Activated CD8-positive, alpha-beta T cell treated with anti-CD3 and anti-CD28 coated beads, Interleukin-2, amount 10 ng/mL, durations not matched to agents 7 days and 5 days (primary cell): ENCODE measurements at regions not wholly inside any gene's neighbourhood (a gene's known extent, or its start where the extent isn't known, plus 50 kb on each side); places are given as distances from the start of the nearest gene placed in this dataset.

ENCODE experiments used
- ATAC-seq: fragments of 150-1000 bp; cut with Tn5 transposase; one replicate; pipeline ENCODE4 v1.10.0; 2021; ENCODE audit warnings: moderate library complexity
- CTCF ChIA-PET: fragments of 350-600 bp; sonication (Branson Sonifier 250); formaldehyde crosslinking; loops from one replicate; lab custom pipeline; 2021; ENCODE audit warnings: antibody characterized with exemption; lab: Charles Lee
- POLR2A ChIA-PET: fragments of 350-600 bp; sonication (Branson Sonifier 250); formaldehyde crosslinking; loops from one replicate; lab custom pipeline; 2021; ENCODE audit warnings: antibody characterized with exemption; lab: Charles Lee
- DNase-seq: peaks from one replicate; pipeline ENCODE4 v3.0.0-alpha.2; 2020
- H3K27ac Mint-ChIP-seq: one replicate; pipeline ENCODE4 v1.8.0; 2021; ENCODE audit warnings: mild to moderate bottlenecking, mixed read lengths
- H3K27me3 Mint-ChIP-seq: one replicate; pipeline ENCODE4 v1.8.0; 2021; ENCODE audit warnings: low read depth, mixed read lengths
- H3K36me3 Mint-ChIP-seq: one replicate; pipeline ENCODE4 v1.8.0; 2021; ENCODE audit warnings: low read depth, mixed read lengths
- H3K4me1 Mint-ChIP-seq: one replicate; pipeline ENCODE4 v1.8.0; 2021; ENCODE audit warnings: low read depth, mixed read lengths
- H3K4me3 Mint-ChIP-seq: one replicate; pipeline ENCODE4 v1.8.0; 2021; ENCODE audit warnings: mild to moderate bottlenecking, mixed read lengths
- H3K9me3 Mint-ChIP-seq: one replicate; pipeline ENCODE4 v1.8.0; 2022; ENCODE audit warnings: mixed read lengths; ENCODE audit not compliant: insufficient read depth

DNA sequence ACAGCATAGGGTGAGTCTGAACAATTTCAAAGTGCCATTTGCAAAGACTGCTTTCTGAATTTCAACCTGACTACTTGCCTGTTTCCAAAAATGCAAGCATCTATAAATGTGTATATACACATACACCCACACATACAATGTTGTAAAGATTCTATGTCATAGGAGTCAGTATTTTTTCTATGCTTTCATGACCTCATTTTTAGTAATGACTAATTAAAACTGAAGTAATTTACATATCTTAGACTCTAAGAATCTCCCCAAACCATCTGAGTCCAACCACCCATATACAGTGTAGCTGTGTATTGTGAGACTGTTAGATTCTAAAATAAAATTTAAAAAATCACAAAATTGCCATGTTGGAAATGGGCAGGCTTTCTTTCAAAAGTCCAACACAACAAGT is 162.0 kb upstream of the STK17B start:
- H3K27ac Mint-ChIP-seq = no peak overlapping the region
- H3K36me3 Mint-ChIP-seq = no peaks in the 10 kb centered on the region
- CTCF ChIA-PET = interaction anchor here (6.3 kb wide), 1 partner anchor 256 kb away, joined by 33 read pairs; no protein-coding TSS in a partner anchor
- POLR2A ChIA-PET = no interaction called here
- DNase-seq (no peak), ATAC-seq (no peak)
- H3K9me3 Mint-ChIP-seq = no peaks in the 10 kb centered on the region
- peaks cover 12% of the 10 kb centered on the region for H3K27me3 Mint-ChIP-seq
- H3K4me1 Mint-ChIP-seq = peaks cover 7% of the 10 kb centered on the region
- H3K4me3 Mint-ChIP-seq = no peak overlapping the region

DNA sequence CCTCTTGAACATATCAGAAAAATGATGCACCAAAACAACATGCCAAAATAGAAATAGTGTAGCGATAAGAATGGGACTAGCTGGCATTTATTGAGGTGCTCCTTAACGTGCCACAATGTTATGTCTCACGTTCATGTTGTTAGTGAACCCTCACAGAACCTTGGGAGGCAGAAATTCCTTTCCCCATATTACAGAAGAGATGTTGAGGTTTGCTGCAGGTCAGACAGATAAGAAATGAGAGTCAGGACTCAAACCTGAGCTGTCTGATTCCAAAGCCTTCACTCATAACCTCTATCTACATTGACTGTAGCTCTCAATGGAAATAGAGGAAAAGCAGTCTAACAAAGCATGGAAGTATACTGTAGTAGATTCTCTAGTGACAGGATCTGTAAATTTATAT is 163.3 kb upstream of the STK17B start:
- DNase-seq = no peak
- peaks cover 7% of the 10 kb centered on the region for H3K4me1 Mint-ChIP-seq
- H3K27me3 Mint-ChIP-seq = peaks cover 9% of the 10 kb centered on the region
- ATAC-seq = no peak
- H3K9me3 Mint-ChIP-seq = no peaks in the 10 kb centered on the region
- H3K36me3 Mint-ChIP-seq = no peaks in the 10 kb centered on the region
- no peak overlapping the region for H3K27ac Mint-ChIP-seq
- POLR2A ChIA-PET = no interaction called here
- H3K4me3 Mint-ChIP-seq = no peak overlapping the region
- CTCF ChIA-PET = interaction anchor here (6.3 kb wide), 1 partner anchor 257 kb away, joined by 33 read pairs; no protein-coding TSS in a partner anchor

DNA sequence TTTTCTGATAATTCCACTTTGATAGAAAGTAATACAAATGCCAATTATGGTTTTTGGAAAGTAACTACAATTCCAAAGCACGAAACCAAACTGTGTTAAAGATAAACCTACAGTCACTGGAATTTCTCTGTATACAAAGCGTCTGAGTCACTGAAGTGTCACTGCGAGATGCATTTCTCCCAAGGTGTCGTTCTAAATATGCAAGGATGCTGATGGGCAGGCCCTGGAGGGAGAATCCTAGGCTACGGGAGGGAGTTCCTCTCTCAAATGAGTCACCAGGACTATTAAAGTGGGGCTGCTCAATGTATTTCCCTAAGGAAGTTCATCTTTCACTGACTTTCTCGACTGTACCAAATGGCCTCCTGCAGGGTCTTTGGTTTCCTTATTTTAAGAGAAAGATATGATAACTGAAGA is 163.8 kb upstream of the STK17B start:
- Mint-ChIP-seq H3K4me3 (no peak overlapping the region), H3K9me3 (no peaks in the 10 kb centered on the region), H3K27me3 (peaks cover 9% of the 10 kb centered on the region), H3K4me1 (peaks cover 7% of the 10 kb centered on the region), H3K27ac (no peak overlapping the region), H3K36me3 (no peaks in the 10 kb centered on the region)
- ATAC-seq (no peak), DNase-seq (no peak)
- POLR2A ChIA-PET = no interaction called here
- CTCF ChIA-PET = interaction anchor here (6.3 kb wide), 1 partner anchor 258 kb away, joined by 33 read pairs; no protein-coding TSS in a partner anchor

DNA sequence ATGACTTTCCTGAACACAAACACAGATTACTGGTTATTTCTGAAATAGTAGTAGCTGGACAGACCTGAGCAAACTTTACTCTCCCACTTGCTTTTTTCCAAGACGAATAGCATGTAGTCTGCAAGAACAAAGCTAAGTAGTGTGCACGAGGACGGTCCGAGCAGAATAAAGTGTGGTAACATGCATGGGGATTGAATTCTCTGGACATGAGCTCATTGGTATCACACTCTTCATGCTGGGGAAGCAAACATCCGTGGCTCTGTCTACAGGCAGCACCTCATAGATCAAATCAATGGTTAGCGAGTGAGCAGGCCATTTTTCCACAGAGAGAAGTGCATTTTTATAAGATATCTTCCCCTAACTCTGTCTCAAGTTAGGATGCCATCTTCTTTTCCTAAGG is 164.8 kb upstream of the STK17B start:
- H3K27ac Mint-ChIP-seq = no peak overlapping the region
- H3K9me3 Mint-ChIP-seq = no peaks in the 10 kb centered on the region
- DNase-seq (no peak), ATAC-seq (no peak)
- peaks cover 5% of the 10 kb centered on the region for H3K27me3 Mint-ChIP-seq
- H3K4me1 Mint-ChIP-seq = peaks cover 7% of the 10 kb centered on the region
- H3K4me3 Mint-ChIP-seq = no peak overlapping the region
- CTCF ChIA-PET = interaction anchor here (0.8 to 4.7 kb wide), 21 partner anchors 10 to 269 kb away, joined by 3 to 104 read pairs (median 5); partner anchors contain the start of gene DNAH7
- H3K36me3 Mint-ChIP-seq = no peaks in the 10 kb centered on the region
- POLR2A ChIA-PET = interaction anchor here (0.6 to 1.8 kb wide), 3 partner anchors 166 to 1397 kb away, joined by 3 to 5 read pairs (median 3); partner anchors contain the start of gene STK17B

DNA sequence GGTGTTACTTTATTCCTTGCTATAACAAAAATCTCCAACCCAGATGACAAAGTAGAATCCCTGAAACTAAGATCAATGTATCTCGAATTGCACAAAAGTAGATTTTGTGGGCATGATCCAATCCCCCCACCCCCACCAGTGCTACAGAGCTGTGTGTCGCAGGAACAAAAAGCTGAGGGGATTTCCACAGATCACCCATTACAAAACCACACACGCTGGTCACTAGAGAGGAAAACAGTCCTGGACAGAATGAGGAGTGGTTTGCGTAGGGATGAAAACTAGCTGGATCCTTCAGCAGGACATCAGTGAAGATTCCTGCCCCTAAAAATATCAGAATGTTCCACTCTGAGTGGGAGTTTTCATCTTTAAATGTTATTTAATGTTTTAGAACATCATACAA is 165.3 kb upstream of the STK17B start:
- ChIA-PET POLR2A (interaction anchor here (0.6 to 1.8 kb wide), 3 partner anchors 166 to 1397 kb away, joined by 3 to 5 read pairs (median 3); partner anchors contain the start of gene STK17B), CTCF (interaction anchor here (0.7 to 4.7 kb wide), 32 partner anchors 8 to 269 kb away, joined by 3 to 104 read pairs (median 4); partner anchors contain the start of gene DNAH7)
- H3K4me3 Mint-ChIP-seq = no peak overlapping the region
- H3K27me3 Mint-ChIP-seq = peaks cover 7% of the 10 kb centered on the region
- no peak overlapping the region for H3K27ac Mint-ChIP-seq
- H3K36me3 Mint-ChIP-seq = no peaks in the 10 kb centered on the region
- H3K4me1 Mint-ChIP-seq = peaks cover 7% of the 10 kb centered on the region
- no peaks in the 10 kb centered on the region for H3K9me3 Mint-ChIP-seq
- ATAC-seq (no peak), DNase-seq (no peak)

DNA sequence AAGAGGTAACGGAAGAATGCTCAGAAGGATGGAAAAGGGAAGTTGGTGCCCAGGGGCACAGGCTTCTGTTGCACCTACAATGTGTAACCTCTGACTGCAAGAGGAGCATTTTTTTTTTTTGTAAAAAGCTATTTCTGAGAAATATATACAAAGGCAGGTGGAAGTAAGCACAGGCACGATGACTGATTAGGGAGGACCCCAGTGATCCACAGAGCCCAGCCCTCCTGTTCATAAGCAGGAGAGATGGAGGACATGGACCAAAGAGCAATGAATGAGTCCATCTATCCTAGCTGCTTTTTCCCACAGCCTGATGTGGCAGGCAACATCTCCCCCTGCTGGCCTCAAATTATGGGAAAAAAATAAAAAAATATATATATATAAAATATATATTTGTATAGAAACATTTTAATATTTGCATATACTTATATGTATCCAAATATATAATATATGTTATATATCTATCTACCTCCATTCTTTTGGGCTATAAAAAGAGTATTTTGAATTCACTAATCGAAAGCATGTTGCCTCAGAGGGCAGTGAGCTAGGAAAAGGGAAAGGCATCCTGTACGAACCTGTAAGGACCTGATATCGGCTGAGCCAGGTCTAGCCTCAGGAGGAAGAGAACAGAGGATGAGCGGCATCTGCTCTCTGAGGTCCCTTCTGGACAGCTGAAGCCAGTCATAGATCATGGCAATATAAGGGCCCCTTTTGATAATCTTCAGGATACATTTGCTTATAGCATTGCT is 166.0 kb upstream of the STK17B start:
- H3K9me3 Mint-ChIP-seq = no peaks in the 10 kb centered on the region
- H3K27ac Mint-ChIP-seq = no peak overlapping the region
- H3K4me3 Mint-ChIP-seq = no peak overlapping the region
- CTCF ChIA-PET = interaction anchor here (0.7 to 4.7 kb wide), 34 partner anchors 9 to 270 kb away, joined by 3 to 104 read pairs (median 4); partner anchors contain the start of gene DNAH7
- POLR2A ChIA-PET = interaction anchor here (1.8 kb wide), 1 partner anchor 167 kb away, joined by 5 read pairs; the partner anchor contains the start of gene STK17B
- DNase-seq = peak; percentile 34
- H3K36me3 Mint-ChIP-seq = no peaks in the 10 kb centered on the region
- peaks cover 7% of the 10 kb centered on the region for H3K27me3 Mint-ChIP-seq
- peaks cover 4% of the 10 kb centered on the region for H3K4me1 Mint-ChIP-seq
- ATAC-seq = peak; percentile 39

DNA sequence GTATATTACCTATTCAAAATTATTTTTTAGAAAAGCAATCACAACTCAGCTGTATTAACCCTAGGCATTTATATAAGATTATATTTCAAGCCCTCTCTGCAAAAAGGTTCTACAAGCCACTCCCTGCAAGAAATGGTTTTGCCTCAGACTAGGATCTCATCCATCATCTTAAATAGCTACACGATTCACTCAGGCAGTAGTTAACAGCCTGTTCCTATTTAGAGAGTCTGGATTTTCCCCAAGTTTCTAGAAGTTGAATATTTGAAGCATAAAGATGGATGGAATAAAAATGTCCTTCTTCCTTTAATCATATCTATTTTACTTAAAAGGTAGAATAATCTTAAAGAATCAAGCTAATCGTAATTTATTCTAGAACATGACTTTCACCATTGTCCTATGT is 167.1 kb upstream of the STK17B start:
- Mint-ChIP-seq H3K9me3 (no peaks in the 10 kb centered on the region), H3K4me3 (no peak overlapping the region), H3K36me3 (no peaks in the 10 kb centered on the region), H3K4me1 (peaks cover 4% of the 10 kb centered on the region), H3K27me3 (peaks cover 7% of the 10 kb centered on the region), H3K27ac (no peak overlapping the region)
- DNase-seq (no peak), ATAC-seq (no peak)
- ChIA-PET POLR2A (no interaction called here), CTCF (interaction anchor here (0.6 to 4.7 kb wide), 14 partner anchors 10 to 271 kb away, joined by 3 to 104 read pairs (median 6); partner anchors contain the start of gene DNAH7)

DNA sequence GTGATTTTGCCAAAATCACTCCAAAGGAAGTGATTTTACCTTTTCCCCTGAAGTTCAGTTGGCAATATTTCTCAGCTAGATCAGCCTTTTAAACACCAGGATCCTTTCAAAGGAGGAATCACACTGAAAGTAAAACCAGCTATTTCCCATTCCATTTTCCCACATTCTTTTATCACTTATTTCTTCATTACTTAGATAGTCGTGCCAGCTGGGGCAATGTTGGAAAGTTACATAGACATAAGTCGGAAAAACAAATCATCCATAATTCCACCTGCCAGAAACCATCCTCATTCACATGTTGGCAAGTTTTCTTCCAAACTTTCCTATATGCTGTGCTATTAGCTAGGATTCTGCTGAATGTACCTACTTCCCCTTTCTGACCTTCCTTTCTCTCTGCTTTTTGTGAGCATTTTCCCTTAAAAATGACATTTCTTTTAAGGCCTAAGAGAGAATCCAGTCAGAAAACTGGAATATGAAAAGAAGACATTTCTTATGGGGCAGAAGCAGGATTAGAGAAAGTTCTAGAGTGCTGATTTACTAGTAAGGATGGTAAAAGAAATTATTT is 170.0 kb upstream of the STK17B start:
- peaks cover 4% of the 10 kb centered on the region for H3K4me1 Mint-ChIP-seq
- ChIA-PET POLR2A (no interaction called here), CTCF (no interaction called here)
- H3K9me3 Mint-ChIP-seq = no peaks in the 10 kb centered on the region
- no peaks in the 10 kb centered on the region for H3K36me3 Mint-ChIP-seq
- H3K27ac Mint-ChIP-seq = no peak overlapping the region
- H3K27me3 Mint-ChIP-seq = peaks cover 5% of the 10 kb centered on the region
- H3K4me3 Mint-ChIP-seq = no peak overlapping the region
- no peak for ATAC-seq
- no peak for DNase-seq

DNA sequence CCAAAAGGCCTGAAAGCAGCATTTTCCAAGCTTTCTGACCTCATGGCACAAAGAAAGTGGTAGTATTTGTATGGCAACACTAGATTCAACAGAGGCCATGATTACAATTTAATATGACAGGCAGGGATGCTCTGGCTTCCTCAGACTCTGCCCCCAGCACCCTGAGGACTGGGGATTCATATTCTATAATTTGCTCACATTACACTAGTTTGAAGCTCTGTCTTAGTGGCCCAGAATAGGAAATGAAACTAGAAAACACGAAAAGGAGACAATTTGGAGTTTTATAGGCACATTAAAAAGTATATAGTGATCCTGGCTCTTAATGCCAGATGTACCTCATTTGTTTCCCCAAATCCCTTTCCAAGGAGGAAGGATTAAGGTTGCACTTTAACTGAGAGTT is 173.0 kb upstream of the STK17B start:
- ATAC-seq = no peak
- H3K4me3 Mint-ChIP-seq = no peak overlapping the region
- no peaks in the 10 kb centered on the region for H3K9me3 Mint-ChIP-seq
- H3K4me1 Mint-ChIP-seq = no peaks in the 10 kb centered on the region
- no peak overlapping the region for H3K27ac Mint-ChIP-seq
- no peak for DNase-seq
- no peaks in the 10 kb centered on the region for H3K36me3 Mint-ChIP-seq
- POLR2A ChIA-PET = interaction anchor here (0.6 kb wide), 1 partner anchor 168 kb away, joined by 4 read pairs; no protein-coding TSS in a partner anchor
- H3K27me3 Mint-ChIP-seq = peaks cover 5% of the 10 kb centered on the region
- CTCF ChIA-PET = interaction anchor here (1.8 to 2.2 kb wide), 2 partner anchors 109 to 266 kb away, joined by 5 to 8 read pairs; no protein-coding TSS in a partner anchor

DNA sequence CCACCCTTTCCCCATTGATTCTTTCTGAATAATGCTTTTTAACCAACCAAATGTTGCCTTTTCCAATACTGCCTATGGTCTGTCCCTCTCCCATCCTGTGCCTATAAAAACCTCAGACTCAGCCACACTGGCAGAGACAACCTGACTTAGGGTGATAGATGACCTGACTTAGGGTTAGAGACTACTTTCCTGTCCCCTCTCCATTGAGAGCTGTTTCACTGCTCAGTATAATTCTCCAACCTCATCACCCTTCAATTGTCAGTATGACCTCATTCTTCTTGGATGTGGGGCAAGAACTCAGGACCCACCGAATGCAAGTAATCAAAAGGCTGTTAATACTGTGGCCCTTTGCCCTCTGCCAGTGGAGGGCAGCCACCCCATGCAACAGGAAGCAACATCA is 182.3 kb upstream of the STK17B start:
- ChIA-PET CTCF (no interaction called here), POLR2A (no interaction called here)
- ATAC-seq = no peak
- Mint-ChIP-seq H3K36me3 (no peaks in the 10 kb centered on the region), H3K4me1 (no peaks in the 10 kb centered on the region), H3K27me3 (peaks cover 4% of the 10 kb centered on the region), H3K27ac (no peak overlapping the region), H3K9me3 (peaks cover 5% of the 10 kb centered on the region), H3K4me3 (no peak overlapping the region)
- no peak for DNase-seq

DNA sequence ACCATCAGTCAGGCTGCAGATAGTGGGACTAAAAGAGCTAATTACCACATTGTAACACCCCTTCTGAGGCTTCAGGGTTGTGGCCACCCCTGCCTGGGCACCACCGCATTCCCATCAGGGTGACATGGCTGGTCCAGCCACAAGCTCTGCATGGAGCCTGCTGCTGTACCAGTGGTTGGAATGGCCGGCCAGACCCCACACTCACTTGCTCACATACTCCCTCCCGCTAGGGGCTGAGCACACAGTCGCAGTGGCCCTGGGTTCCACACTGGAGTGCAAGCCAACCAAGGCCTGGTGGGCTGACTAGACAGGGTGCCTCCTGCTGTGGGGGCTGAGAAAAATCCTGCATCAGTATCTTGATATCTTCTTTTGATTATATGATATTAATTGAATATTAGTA is 182.8 kb upstream of the STK17B start:
- CTCF ChIA-PET = no interaction called here
- Mint-ChIP-seq H3K27me3 (peaks cover 4% of the 10 kb centered on the region), H3K4me1 (no peaks in the 10 kb centered on the region), H3K4me3 (no peak overlapping the region), H3K36me3 (no peaks in the 10 kb centered on the region), H3K27ac (no peak overlapping the region), H3K9me3 (peaks cover 5% of the 10 kb centered on the region)
- DNase-seq = no peak
- no peak for ATAC-seq
- POLR2A ChIA-PET = no interaction called here
